Common myeloid progenitor, CD34-positive (primary cell): ENCODE measurements at regions not wholly inside any gene's neighbourhood (a gene's known extent, or its start where the extent isn't known, plus 50 kb on each side); places are given as distances from the start of the nearest gene placed in this dataset.

Experiments used
- CTCF ChIA-PET: fragments of 350-600 bp; sonication (Branson Sonifier 250); formaldehyde crosslinking; loops from one replicate; lab custom pipeline; 2021; ENCODE audit warnings: antibody characterized with exemption; lab: Charles Lee
- POLR2A ChIA-PET: fragments of 350-600 bp; sonication (Branson Sonifier 250); formaldehyde crosslinking; loops from one replicate; lab custom pipeline; 2021; ENCODE audit warnings: antibody characterized with exemption; lab: Charles Lee
- DNase-seq, 3 donors: peaks; one replicate each; pipeline versions ENCODE4 v3.0.0 to v3.0.0-alpha.2; 2013
- H3K27ac ChIP-seq, 2 experiments: 1 replicate in 1 of 2; 2 replicates in 1 of 2; pipeline ENCODE4 v1.7.0; 2013; ENCODE audit warnings: inconsistent platforms in 2 of 2, low read length in 2 of 2, mild to moderate bottlenecking in 2 of 2, low read depth in 1 of 2, moderate library complexity in 1 of 2; ENCODE audit not compliant: severe bottlenecking in 2 of 2, insufficient read depth in 1 of 2, poor library complexity in 1 of 2
- H3K27me3 ChIP-seq, 5 experiments: replicated peaks in 2 of 5; 1 replicate in 3 of 5; 2 replicates in 2 of 5; pipeline versions ENCODE4 v1.6.1 to v1.7.0; 2013; ENCODE audit warnings: low read length in 4 of 5, mild to moderate bottlenecking in 2 of 5, moderate library complexity in 2 of 5, inconsistent platforms in 1 of 5; ENCODE audit not compliant: insufficient read depth in 5 of 5, control insufficient read depth in 4 of 5
- H3K36me3 ChIP-seq, 4 experiments: 1 replicate in 2 of 4; 2 replicates in 2 of 4; pipeline versions ENCODE4 v1.6.1 to v1.7.0; 2013; ENCODE audit warnings: low read length in 3 of 4, control low read depth in 1 of 4, mild to moderate bottlenecking in 1 of 4; ENCODE audit not compliant: control insufficient read depth in 4 of 4, insufficient read depth in 4 of 4
- H3K4me1 ChIP-seq, 4 experiments: 1 replicate in 3 of 4; 2 replicates in 1 of 4; pipeline versions ENCODE4 v1.6.1 to v1.7.1; 2013; ENCODE audit warnings: low read length in 3 of 4, mild to moderate bottlenecking in 3 of 4, control low read depth in 1 of 4, inconsistent platforms in 1 of 4, moderate library complexity in 1 of 4; ENCODE audit not compliant: control insufficient read depth in 4 of 4, insufficient read depth in 4 of 4; ENCODE audit errors: control extremely low read depth in 1 of 4
- H3K4me3 ChIP-seq, 7 experiments: 1 replicate in 4 of 7; 2 replicates in 3 of 7; pipeline versions ENCODE4 v1.5.1 to v1.7.0; 2013; ENCODE audit warnings: mild to moderate bottlenecking in 7 of 7, low read length in 6 of 7, moderate library complexity in 6 of 7, inconsistent platforms in 2 of 7, low read depth in 2 of 7, control low read depth in 1 of 7; ENCODE audit not compliant: insufficient read depth in 4 of 7, control insufficient read depth in 1 of 7; ENCODE audit errors: extremely low read depth in 1 of 7
- H3K9me3 ChIP-seq, 5 experiments: 1 replicate in 4 of 5; 2 replicates in 1 of 5; pipeline versions ENCODE4 v1.6.1 to v1.7.1; 2013; ENCODE audit warnings: low read length in 4 of 5, mild to moderate bottlenecking in 2 of 5, inconsistent platforms in 1 of 5, low read depth in 1 of 5, moderate library complexity in 1 of 5; ENCODE audit not compliant: control insufficient read depth in 4 of 5, insufficient read depth in 2 of 5; ENCODE audit errors: control extremely low read depth in 1 of 5
- WGBS: methylation state at CpG from one replicate; pipeline ENCODE4 v1.1.5; 2013; ENCODE audit not compliant: insufficient coverage; 5-methylcytosine and 5-hydroxymethylcytosine counted together

- CTCF ChIA-PET = no interaction called here
- no peak overlapping the region for H3K27ac ChIP-seq
- DNase-seq = no peak
Observed at GRCh38 chr13:40333226-40333625, 333.2 kb downstream of the FOXO1 start.

DNA sequence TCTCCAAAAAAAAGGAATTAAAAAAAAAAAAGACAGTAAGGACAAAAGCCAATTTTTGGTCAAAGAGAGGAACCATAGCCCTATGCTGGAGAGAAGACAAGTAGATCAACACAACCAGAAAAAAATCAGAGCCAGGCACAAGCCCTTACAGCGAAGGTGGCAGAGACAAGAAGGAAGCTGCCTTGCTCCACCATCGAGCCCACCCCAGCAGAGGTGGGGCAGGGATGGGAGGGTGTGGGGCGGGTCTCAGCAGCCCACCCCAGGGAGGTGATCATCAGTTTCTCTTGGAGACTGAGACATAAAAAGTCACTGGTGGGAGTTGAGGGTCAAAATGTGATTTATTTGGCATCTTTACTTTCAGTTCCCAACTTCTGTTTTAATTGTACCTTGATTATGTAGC is 332.4 kb downstream of the FOXO1 start:
- Histone ChIP-seq H3K27ac (no peak overlapping the region), H3K36me3 (no peaks in the 10 kb centered on the region), H3K4me3 (no peak overlapping the region), H3K27me3 (no peaks in the 10 kb centered on the region), H3K9me3 (no peaks in the 10 kb centered on the region), H3K4me1 (no peaks in the 10 kb centered on the region)
- ChIA-PET POLR2A (no interaction called here), CTCF (no interaction called here)
- DNase-seq = no peak
- WGBS = 100% methylated on average over 1 of the region's 3 CpGs

More at GRCh38 chr13:40333226-40333625, 333.2 kb downstream of the FOXO1 start:
- Histone ChIP-seq H3K36me3 (no peaks in the 10 kb centered on the region), H3K9me3 (no peaks in the 10 kb centered on the region), H3K4me3 (no peak overlapping the region), H3K4me1 (no peaks in the 10 kb centered on the region), H3K27me3 (no peaks in the 10 kb centered on the region)
- POLR2A ChIA-PET = no interaction called here
- 100% methylated on average over 2 of the region's 4 CpGs for WGBS

DNA sequence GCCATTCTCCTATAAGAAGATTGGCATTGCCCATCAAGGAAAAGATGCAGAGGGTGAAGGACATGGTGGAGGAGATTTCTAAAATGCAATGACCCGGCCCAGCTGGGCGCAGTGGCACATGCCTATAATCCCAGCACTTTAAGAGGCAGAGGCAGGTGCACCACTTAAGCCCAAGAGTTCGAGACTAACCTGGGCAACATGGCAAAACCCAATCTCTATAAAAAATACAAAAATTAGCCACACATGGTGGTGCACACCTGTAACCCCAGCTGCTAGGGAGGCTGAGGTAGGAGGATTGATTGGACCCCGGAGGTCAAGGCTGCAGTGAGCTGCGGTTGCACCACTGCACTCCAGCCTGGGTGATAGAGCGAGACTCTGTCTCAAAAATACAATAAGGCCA is 331.8 kb downstream of the FOXO1 start:
- Histone ChIP-seq H3K36me3 (no peaks in the 10 kb centered on the region), H3K4me3 (no peak overlapping the region), H3K27ac (no peak overlapping the region), H3K4me1 (no peaks in the 10 kb centered on the region), H3K27me3 (no peaks in the 10 kb centered on the region), H3K9me3 (no peaks in the 10 kb centered on the region)
- CTCF ChIA-PET = interaction anchor here (0.8 kb wide), 1 partner anchor 51 kb away, joined by 3 read pairs; no protein-coding TSS in a partner anchor
- WGBS = 97% methylated on average over 6 of the region's 6 CpGs
- DNase-seq = no peak
- POLR2A ChIA-PET = no interaction called here

DNA sequence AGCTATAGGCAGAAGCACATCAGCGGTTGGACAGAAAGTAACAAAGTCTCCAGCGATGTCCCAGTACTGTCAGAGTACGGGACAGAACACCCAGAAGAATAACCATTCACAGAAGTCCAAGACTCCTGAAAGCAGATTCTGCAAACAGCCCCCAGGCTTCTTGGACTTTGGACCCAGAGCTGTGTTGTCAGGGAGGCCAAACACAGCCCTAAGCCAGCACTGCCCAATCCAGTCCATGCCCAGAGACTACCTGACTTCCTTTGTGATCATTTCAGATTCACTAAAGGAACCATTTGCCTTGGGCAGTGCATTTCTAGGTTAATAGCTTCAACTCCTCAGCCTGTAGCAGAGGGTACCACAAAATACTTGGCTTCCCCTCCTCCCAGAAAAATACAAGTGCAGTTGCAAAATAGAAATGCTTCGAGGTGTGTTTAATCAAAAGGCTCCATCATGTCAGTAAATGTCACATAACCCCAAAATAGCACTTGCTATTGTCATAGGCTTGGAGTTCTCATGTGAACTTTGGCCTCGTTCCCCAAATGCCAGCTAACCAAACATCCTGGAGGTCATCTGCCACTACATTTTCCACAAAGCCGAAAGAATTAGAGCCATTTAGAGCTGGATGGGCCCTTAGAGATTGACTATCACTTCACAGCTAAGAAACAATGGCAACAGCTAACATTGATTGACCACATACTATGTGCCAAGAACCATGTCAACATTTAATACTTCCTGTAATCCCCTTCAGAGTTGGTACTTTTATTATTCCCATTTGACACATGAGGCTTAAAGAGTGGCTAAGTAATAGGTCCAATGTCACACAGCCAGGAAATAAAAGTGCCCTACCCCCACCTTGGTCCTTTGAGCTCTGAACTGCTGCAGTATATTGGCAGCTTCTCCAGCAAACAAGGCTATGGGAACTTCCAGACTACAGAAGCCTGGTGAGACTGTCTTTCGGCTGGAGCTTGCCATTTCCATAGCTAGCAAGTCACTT is 329.9 kb downstream of the FOXO1 start:
- no peaks in the 10 kb centered on the region for H3K4me1 ChIP-seq
- no peak overlapping the region for H3K4me3 ChIP-seq
- H3K27ac ChIP-seq = no peak overlapping the region
- no peaks in the 10 kb centered on the region for H3K36me3 ChIP-seq
- ChIA-PET POLR2A (interaction anchor here (0.7 kb wide), 1 partner anchor 123 kb away, joined by 3 read pairs; no protein-coding TSS in a partner anchor), CTCF (interaction anchor here (0.7 kb wide), 1 partner anchor 10 kb away, joined by 3 read pairs; no protein-coding TSS in a partner anchor)
- no peak for DNase-seq
- no peaks in the 10 kb centered on the region for H3K9me3 ChIP-seq
- WGBS = 87% methylated on average over 6 of the region's 7 CpGs
- H3K27me3 ChIP-seq = no peaks in the 10 kb centered on the region

DNA sequence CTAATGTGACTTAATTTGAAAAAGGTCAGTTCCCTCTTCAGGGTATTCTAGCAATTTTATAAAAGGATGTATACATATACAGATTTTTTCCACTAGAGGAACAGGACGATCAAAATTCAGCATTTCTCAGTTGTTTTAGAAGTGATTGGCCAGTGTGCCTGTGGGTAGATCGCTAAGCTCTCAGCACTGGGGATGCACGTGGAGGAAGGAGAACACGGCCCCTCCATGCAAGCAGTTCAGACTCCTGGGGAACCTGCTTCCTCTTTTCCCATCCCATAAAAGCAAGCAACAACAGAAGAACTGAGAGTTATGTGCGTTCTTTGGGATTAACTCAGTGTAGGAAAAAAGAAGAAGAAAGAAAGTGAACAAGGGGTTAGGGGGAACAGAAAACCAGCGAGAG is 328.8 kb downstream of the FOXO1 start:
- no peak for DNase-seq
- H3K4me1 ChIP-seq = no peaks in the 10 kb centered on the region
- no peaks in the 10 kb centered on the region for H3K9me3 ChIP-seq
- H3K27ac ChIP-seq = no peak overlapping the region
- 72% methylated on average over 6 of the region's 6 CpGs for WGBS
- H3K27me3 ChIP-seq = no peaks in the 10 kb centered on the region
- no peaks in the 10 kb centered on the region for H3K36me3 ChIP-seq
- CTCF ChIA-PET = no interaction called here
- POLR2A ChIA-PET = no interaction called here
- H3K4me3 ChIP-seq = no peak overlapping the region

DNA sequence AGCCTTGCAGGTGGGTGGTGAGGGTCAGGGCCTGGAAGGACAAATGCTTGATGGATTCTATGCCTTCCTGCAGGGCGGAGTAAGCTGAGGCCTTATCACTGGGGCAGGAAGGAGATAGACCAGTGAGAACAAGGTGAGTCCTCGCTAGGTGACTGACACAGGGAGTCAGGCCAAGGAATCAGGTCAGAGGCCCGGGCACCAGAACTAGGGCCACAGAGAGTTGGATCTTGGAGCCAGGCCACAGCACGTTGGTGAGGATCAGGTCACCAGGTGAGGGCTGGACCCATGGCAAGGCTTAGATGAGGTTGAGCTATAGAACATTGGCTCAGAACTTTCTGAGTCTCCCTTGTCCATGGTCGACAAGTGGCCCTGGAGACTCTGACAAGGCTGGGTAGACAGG is 328.2 kb downstream of the FOXO1 start:
- no peaks in the 10 kb centered on the region for H3K27me3 ChIP-seq
- H3K36me3 ChIP-seq = no peaks in the 10 kb centered on the region
- H3K4me1 ChIP-seq = no peaks in the 10 kb centered on the region
- no peak overlapping the region for H3K4me3 ChIP-seq
- DNase-seq = no peak
- H3K9me3 ChIP-seq = no peaks in the 10 kb centered on the region
- no peak overlapping the region for H3K27ac ChIP-seq
- ChIA-PET CTCF (no interaction called here), POLR2A (no interaction called here)
- 88% methylated on average over 4 of the region's 5 CpGs for WGBS

GRCh38 chr13:40340368-40341095 is 325.9 kb downstream of the FOXO1 start:
- WGBS = 94% methylated on average over 5 of the region's 6 CpGs
- no peaks in the 10 kb centered on the region for H3K4me1 ChIP-seq
- ChIA-PET CTCF (no interaction called here), POLR2A (no interaction called here)
- no peaks in the 10 kb centered on the region for H3K9me3 ChIP-seq
- H3K36me3 ChIP-seq = no peaks in the 10 kb centered on the region
- no peak overlapping the region for H3K27ac ChIP-seq
- H3K4me3 ChIP-seq = no peak overlapping the region
- DNase-seq = no peak
- H3K27me3 ChIP-seq = no peaks in the 10 kb centered on the region
